Fibroblast of pulmonary artery (primary cell): ENCODE measurements at regions not wholly inside any gene's neighbourhood (a gene's known extent, or its start where the extent isn't known, plus 50 kb on each side); places are given as distances from the start of the nearest gene placed in this dataset.

Experiments used
- DNase-seq: peaks from one replicate; pipeline ENCODE4 v3.0.0-alpha.2; 2010; ENCODE audit warnings: low read depth
- H3K4me3 ChIP-seq: replicated peaks from 2 replicates; pipeline ENCODE4 v1.5.1; 2011; ENCODE audit warnings: low read depth, mild to moderate bottlenecking, control low read depth, low read length, moderate library complexity
- TF ChIP-seq, protein P1 (sequence below): IDR thresholded peaks from 2 replicates; pipeline ENCODE4 v1.5.1; 2011; ENCODE audit warnings: mild to moderate bottlenecking, control low read depth, low read length, inconsistent platforms; ENCODE audit errors: missing control alignments

DNA sequence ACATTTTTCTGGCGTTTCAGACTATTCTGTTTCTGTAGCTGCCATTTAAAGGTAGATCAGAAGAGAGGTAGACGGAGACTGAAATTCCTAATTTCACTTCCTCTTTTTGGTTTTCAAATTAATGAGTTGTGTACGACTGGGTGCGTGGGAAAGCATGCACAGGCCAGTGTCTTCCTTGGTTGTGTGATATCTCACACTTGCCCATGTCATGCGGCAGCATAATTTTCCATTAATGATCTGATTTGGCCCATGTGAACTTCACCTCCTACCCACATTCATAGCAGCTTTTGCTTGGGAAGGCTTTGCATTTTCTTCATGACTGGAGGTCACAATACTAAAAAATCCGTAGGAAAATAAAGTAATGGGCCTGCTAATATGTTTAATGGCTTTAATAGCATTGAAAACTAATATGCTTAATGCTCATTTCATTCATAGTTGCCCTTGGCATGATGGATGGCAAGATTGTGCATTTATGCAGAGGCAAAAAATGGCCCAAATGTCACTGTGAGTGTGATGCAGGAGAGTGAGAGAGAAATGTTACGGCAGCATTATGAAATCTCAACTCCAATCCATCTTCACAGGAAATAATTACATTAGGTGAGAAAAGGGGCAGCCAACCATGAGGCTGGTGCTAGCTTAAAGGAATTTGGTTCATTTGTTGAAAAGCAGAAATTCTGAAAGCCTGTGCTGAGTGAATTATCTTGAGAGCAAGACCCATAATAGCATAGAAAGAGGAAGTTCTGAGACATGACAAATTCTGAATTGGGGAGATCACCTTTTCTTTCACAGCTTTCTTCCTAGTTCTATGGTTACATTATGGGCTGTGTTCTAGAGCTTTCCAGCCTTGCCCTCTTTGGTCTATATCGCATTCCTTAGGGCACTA is 69.0 kb upstream of the UST start:
- DNase-seq = no peak
- H3K4me3 ChIP-seq = no peak overlapping the region
- TF ChIP-seq, protein P1, sequence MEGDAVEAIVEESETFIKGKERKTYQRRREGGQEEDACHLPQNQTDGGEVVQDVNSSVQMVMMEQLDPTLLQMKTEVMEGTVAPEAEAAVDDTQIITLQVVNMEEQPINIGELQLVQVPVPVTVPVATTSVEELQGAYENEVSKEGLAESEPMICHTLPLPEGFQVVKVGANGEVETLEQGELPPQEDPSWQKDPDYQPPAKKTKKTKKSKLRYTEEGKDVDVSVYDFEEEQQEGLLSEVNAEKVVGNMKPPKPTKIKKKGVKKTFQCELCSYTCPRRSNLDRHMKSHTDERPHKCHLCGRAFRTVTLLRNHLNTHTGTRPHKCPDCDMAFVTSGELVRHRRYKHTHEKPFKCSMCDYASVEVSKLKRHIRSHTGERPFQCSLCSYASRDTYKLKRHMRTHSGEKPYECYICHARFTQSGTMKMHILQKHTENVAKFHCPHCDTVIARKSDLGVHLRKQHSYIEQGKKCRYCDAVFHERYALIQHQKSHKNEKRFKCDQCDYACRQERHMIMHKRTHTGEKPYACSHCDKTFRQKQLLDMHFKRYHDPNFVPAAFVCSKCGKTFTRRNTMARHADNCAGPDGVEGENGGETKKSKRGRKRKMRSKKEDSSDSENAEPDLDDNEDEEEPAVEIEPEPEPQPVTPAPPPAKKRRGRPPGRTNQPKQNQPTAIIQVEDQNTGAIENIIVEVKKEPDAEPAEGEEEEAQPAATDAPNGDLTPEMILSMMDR = no peak

DNA sequence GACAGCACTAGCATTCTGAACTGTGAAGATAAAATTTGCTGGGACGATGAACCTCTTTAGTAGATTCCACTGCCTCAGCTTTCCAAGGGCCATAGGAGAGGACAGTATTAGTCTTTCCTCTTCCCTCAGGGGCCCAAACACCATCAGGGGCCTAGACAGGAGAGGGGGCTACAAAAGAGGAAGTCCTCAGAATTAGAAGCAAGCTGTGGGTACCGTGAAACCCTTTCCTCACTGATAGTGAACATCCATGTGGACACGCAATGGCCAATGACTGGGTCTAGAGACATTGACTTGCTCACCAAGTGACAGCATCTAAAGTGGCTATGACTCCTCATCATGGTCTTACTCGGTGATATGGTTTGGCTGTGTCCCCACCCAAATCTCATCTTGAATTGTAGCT is 68.1 kb upstream of the UST start:
- TF ChIP-seq, protein P1 = no peak
- no peak overlapping the region for H3K4me3 ChIP-seq
- DNase-seq = no peak

DNA sequence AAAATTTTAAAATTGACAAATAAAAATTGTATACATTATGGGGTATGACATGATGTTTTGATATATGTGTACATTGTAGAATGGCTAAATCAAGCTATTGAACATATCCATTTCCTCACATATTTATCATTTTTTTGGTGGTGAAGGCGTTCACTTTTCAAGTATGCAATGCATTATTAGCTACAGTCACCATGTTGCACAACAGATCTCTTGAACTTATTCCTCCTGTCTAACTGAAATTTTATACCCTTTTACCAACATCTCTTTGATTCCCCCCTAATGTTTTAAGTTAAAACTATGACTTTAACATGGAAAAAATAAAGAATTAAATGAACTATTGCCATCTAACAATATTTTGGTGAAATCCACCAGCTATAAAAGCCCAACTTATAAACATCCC is 65.2 kb upstream of the UST start:
- no peak for DNase-seq
- H3K4me3 ChIP-seq = no peak overlapping the region
- TF ChIP-seq, protein P1 = no peak

DNA sequence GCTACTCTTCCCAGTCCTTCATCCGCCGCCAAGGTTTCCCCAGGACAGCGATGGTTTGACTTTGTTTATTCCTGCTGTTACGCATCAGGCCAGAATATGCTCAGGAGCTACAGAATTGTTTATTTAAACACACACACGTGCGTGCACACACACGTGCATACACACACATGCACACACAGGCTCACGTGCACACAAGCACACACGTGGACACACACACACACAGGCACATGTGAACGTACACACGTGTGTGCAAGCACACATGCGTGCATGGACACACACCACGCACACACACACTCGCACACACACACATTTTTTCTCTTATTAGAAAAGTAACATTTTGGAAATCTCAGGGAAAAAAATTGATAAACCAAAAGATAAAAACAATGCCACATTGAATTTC is 64.6 kb upstream of the UST start:
- TF ChIP-seq, protein P1 = no peak
- DNase-seq = no peak

DNA sequence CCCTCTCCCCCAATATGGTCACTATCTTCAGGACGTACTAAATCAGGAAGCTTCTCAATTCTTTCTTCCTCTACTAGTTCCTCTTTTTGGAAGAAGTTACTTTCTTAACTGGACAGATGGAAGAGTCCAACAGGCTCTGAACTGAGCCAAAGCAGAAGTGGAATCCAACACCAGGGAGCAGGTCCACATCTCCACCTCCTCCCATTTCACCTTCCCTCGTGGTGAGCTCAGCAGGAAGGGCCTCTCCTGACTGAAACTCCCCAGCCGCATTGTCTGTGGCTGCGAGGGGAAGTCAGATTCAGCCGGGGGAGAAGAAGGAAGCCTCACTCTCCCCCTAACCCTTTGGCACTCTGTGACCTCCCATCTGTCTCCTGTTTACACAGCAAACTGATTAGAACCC is 63.8 kb upstream of the UST start:
- H3K4me3 ChIP-seq = no peak overlapping the region
- no peak for DNase-seq
- TF ChIP-seq, protein P1 = no peak

More for the DNA sequence above, 64.6 kb upstream of the UST start:
- H3K4me3 ChIP-seq = no peak overlapping the region

DNA sequence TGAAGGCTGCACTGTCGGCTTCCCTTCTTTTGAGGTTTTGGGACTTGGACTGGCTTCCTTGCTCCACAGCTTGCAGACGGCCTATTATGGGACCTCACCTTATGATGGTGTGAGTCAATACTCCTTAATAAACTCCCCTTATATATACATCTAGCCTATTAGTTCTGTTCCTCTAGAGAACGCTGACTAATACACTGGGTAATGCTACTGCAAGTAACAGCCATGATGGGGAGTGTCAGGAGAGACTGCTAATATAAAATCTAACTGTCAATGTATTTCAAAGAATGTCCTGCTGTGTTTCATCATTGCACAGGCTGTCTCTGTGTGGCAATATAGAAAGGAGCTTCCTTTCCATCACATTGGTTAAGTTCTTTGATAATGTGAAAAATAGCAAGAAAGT is 57.7 kb upstream of the UST start:
- H3K4me3 ChIP-seq = no peak overlapping the region
- no peak for DNase-seq
- TF ChIP-seq, protein P1 = no peak
